ENCODE measurements at regions not wholly inside any gene's neighbourhood (a gene's known extent, or its start where the extent isn't known, plus 50 kb on each side); places are given as distances from the start of the nearest gene placed in this dataset.

GRCh38 chr13:22425087-22425486, 754.2 kb downstream of the FGF9 start:
- intact Hi-C loops (cut with DNase I), result loop anchor here in 2 of 10 donors (10.0 kb wide), 1 partner anchor 750 kb away; the partner anchor contains the start of gene FGF9 (in 2 of the 2)
- no peak for DNase-seq

GRCh38 chr13:22427066-22427465, 753.7 kb upstream of the SGCG start:
- H3K4me1 ChIP-seq, result peaks cover 0 to 34% (median 7%) of the 10 kb centered on the region in 12 donors
- WGBS, 4 donors, result 85 to 91% (median 88%) methylated on average over 3 of the region's 3 CpGs
- H3K27me3 ChIP-seq, result no peaks in the 10 kb centered on the region
- peaks cover 0 to 6% (median 0%) of the 10 kb centered on the region in 12 donors for H3K9me3 ChIP-seq
- TF ChIP-seq POLR2A (IDR thresholded peaks at IDR 0.05), result no peak
- peak overlapping the region in 10 of 12 donors; percentile 39 to 87 (median 76) for H3K27ac ChIP-seq
- no peaks in the 10 kb centered on the region for H3K36me3 ChIP-seq
- no peak overlapping the region for H3K4me3 ChIP-seq
- peak in 1 of 4 donors; percentile 25 for ATAC-seq
- DNase-seq, result no peak
- intact Hi-C loops (cut with DNase I), result loop anchor here in 3 of 10 donors (1.0 to 10.0 kb wide), 2 partner anchors 70 to 752 kb away; partner anchors contain the start of gene FGF9 (in 2 of the 3)

More at GRCh38 chr13:22425087-22425486, 754.2 kb downstream of the FGF9 start:
- Histone ChIP-seq H3K27ac (peak overlapping the region in 4 of 12 donors; percentile 75 to 87 (median 81)), H3K4me3 (no peak overlapping the region), H3K4me1 (peaks cover 0 to 34% (median 7%) of the 10 kb centered on the region in 12 donors), H3K27me3 (no peaks in the 10 kb centered on the region), H3K36me3 (no peaks in the 10 kb centered on the region), H3K9me3 (peaks cover 0 to 6% (median 0%) of the 10 kb centered on the region in 12 donors)
- no peak for ATAC-seq
- 68 to 72% (median 69%) methylated on average over 4 of the region's 4 CpGs for WGBS, 4 donors
- TF ChIP-seq, protein P1, sequence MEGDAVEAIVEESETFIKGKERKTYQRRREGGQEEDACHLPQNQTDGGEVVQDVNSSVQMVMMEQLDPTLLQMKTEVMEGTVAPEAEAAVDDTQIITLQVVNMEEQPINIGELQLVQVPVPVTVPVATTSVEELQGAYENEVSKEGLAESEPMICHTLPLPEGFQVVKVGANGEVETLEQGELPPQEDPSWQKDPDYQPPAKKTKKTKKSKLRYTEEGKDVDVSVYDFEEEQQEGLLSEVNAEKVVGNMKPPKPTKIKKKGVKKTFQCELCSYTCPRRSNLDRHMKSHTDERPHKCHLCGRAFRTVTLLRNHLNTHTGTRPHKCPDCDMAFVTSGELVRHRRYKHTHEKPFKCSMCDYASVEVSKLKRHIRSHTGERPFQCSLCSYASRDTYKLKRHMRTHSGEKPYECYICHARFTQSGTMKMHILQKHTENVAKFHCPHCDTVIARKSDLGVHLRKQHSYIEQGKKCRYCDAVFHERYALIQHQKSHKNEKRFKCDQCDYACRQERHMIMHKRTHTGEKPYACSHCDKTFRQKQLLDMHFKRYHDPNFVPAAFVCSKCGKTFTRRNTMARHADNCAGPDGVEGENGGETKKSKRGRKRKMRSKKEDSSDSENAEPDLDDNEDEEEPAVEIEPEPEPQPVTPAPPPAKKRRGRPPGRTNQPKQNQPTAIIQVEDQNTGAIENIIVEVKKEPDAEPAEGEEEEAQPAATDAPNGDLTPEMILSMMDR (IDR thresholded peaks at IDR 0.05), result no peak
- no peak for TF ChIP-seq POLR2A (IDR thresholded peaks at IDR 0.05)

DNA sequence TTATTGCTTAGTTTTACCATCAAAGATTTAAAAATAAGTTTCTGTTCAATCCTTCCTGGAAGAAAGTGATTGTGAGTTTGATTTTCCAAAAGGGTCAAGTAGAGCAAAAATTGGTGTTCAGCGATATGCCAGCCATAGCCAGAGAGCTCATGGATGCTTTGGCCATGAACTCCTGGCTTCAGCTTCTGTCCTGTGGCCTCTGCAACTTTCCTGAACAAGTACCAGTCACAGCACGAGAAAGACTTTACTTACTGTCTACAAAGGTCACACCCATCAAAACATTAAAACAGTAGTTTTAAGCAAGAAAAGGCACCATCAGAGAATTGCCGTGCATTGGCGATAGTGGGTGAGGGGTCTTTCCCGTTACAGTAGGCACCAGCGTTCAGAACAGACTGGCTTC, 753.0 kb upstream of the SGCG start:
- H3K9me3 ChIP-seq, result peaks cover 0 to 12% (median 0%) of the 10 kb centered on the region in 12 donors
- peaks cover 0 to 34% (median 7%) of the 10 kb centered on the region in 12 donors for H3K4me1 ChIP-seq
- WGBS, 4 donors, result 17 to 37% (median 29%) methylated on average over 6 of the region's 6 CpGs
- peak overlapping the region; percentile 39 to 87 (median 76) for H3K27ac ChIP-seq
- peak in 1 of 5 donors; percentile 8 for DNase-seq
- ATAC-seq, result peak; percentile 54 to 63 (median 58)
- no peaks in the 10 kb centered on the region for H3K27me3 ChIP-seq
- TF ChIP-seq, protein P1 (IDR thresholded peaks at IDR 0.05), result no peak
- no peak for TF ChIP-seq POLR2A (IDR thresholded peaks at IDR 0.05)
- H3K4me3 ChIP-seq, result no peak overlapping the region
- no peaks in the 10 kb centered on the region for H3K36me3 ChIP-seq
- intact Hi-C loops (cut with DNase I), result loop anchor here in 3 of 10 donors (1.0 to 10.0 kb wide), 2 partner anchors 70 to 753 kb away; partner anchors contain the start of gene FGF9 (in 2 of the 3)

DNA sequence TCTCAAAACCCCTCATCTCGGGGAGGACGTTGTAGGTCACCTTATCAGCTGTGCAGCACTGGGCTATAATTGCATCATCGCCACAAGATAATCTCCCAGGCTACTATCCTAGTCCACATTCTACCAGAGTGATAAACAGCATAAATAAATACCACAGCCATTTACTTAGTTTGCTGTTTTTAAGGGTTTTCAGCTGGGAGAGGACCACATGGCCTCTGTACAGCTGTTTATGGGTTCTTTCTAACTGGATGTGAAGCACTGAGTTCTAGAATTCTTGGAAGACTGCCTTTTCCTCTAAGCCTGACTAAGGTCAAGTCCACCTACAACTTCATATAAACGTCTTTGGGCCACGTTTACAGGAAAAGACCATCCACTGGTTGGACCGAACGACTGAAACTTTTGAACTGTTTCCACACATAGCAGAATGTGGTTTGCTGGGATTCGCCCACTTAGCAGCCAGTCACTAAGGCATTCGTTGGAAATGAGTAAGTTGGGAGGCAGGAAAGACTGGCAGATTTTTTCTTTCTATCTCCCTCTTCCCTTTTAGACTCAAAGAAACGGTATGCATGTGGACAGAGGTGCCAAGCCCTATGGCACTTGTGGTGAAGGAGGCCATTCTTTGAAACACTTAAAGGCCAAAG, 752.5 kb upstream of the SGCG start:
- Histone ChIP-seq H3K36me3 (no peaks in the 10 kb centered on the region), H3K4me1 (peaks cover 0 to 34% (median 7%) of the 10 kb centered on the region in 12 donors), H3K27ac (peak overlapping the region; percentile 39 to 87 (median 76)), H3K9me3 (peaks cover 0 to 12% (median 0%) of the 10 kb centered on the region in 12 donors), H3K4me3 (peak overlapping the region in 5 of 12 donors; percentile 2 to 24 (median 12)), H3K27me3 (no peaks in the 10 kb centered on the region)
- no peak for TF ChIP-seq POLR2A (IDR thresholded peaks at IDR 0.05)
- TF ChIP-seq, protein P1 (IDR thresholded peaks at IDR 0.05), result no peak
- intact Hi-C loops (cut with DNase I), result loop anchor here in 2 of 10 donors (10.0 kb wide), 1 partner anchor 754 kb away; the partner anchor contains the start of gene FGF9 (in 2 of the 2)
- 11 to 22% (median 18%) methylated on average over 10 of the region's 10 CpGs for WGBS, 4 donors
- DNase-seq, result peak in 4 of 5 donors; percentile 40 to 48 (median 46)
- peak; percentile 95 to 97 (median 96) for ATAC-seq
